ENCODE measurements at regions not wholly inside any gene's neighbourhood (a gene's known extent, or its start where the extent isn't known, plus 50 kb on each side); places are given as distances from the start of the nearest gene placed in this dataset.
"Not testable (repeated sequence)": the region's sequence is repeated elsewhere in the genome, so short reads cannot be mapped to it uniquely, and the experiment has no call there.

GRCh38 chr3:159260049-159260662 is 458.3 kb downstream of the MFSD1 start:
- H3K4me3 ChIP-seq (ENCODE audit: low read depth, low read length) = no peak overlapping the region
- peak; percentile 30 for DNase-seq (ENCODE audit: low read depth)
- TF ChIP-seq CTCF (conservative IDR thresholded peaks at IDR 0.05; ENCODE audit: low read depth, low read length) = peak; percentile 78

GRCh38 chr3:159261333-159261732 is 459.5 kb downstream of the MFSD1 start:
- H3K4me3 ChIP-seq (ENCODE audit: low read depth, low read length); DNase-seq (ENCODE audit: low read depth): not testable (repeated sequence)

GRCh38 chr3:159263750-159264553 is 462.1 kb downstream of the MFSD1 start:
- no peak for DNase-seq (ENCODE audit: low read depth)
- peak; percentile 85 for TF ChIP-seq CTCF (conservative IDR thresholded peaks at IDR 0.05; ENCODE audit: low read depth, low read length)

GRCh38 chr3:159265705-159266104 is 463.9 kb downstream of the MFSD1 start:
- no peak overlapping the region for H3K4me3 ChIP-seq (ENCODE audit: low read depth, low read length)
- no peak for TF ChIP-seq CTCF (conservative IDR thresholded peaks at IDR 0.05; ENCODE audit: low read depth, low read length)
- no peak for DNase-seq (ENCODE audit: low read depth)

More at GRCh38 chr3:159263750-159264553, 462.1 kb downstream of the MFSD1 start:
- H3K4me3 ChIP-seq (ENCODE audit: low read depth, low read length) = no peak overlapping the region

- no peak overlapping the region for H3K4me3 ChIP-seq (ENCODE audit: low read depth, low read length)
- TF ChIP-seq CTCF (conservative IDR thresholded peaks at IDR 0.05; ENCODE audit: low read depth, low read length) = peak; percentile 55
- no peak for DNase-seq (ENCODE audit: low read depth)
Measured at GRCh38 chr3:159266779-159267178, 464.9 kb downstream of the MFSD1 start.

- no peak overlapping the region for H3K4me3 ChIP-seq (ENCODE audit: low read depth, low read length)
- DNase-seq (ENCODE audit: low read depth) = no peak
- TF ChIP-seq CTCF (conservative IDR thresholded peaks at IDR 0.05; ENCODE audit: low read depth, low read length) = no peak
Measured at GRCh38 chr3:159271799-159272512, 470.1 kb downstream of the MFSD1 start.

GRCh38 chr3:159273070-159273469 is 471.2 kb downstream of the MFSD1 start:
- no peak for TF ChIP-seq CTCF (conservative IDR thresholded peaks at IDR 0.05; ENCODE audit: low read depth, low read length)
- no peak overlapping the region for H3K4me3 ChIP-seq (ENCODE audit: low read depth, low read length)
- DNase-seq (ENCODE audit: low read depth) = no peak
